OCI-LY1 (cell line): ENCODE measurements at regions not wholly inside any gene's neighbourhood (a gene's known extent, or its start where the extent isn't known, plus 50 kb on each side); places are given as distances from the start of the nearest gene placed in this dataset.

ENCODE experiments used
- EZH2 ChIP-seq: fragments of 200-600 bp; sonication (generic), shearing (Covaris generic); IDR thresholded peaks from 2 replicates; pipeline ENCODE4 v1.8.0; 2017; ENCODE audit warnings: borderline replicate concordance, mixed run types, mild to moderate bottlenecking, antibody characterized with exemption, low read length, moderate library complexity, mixed read lengths
- TF ChIP-seq, protein P1 (sequence below): fragments of 200-600 bp; sonication (generic), shearing (Covaris generic); IDR thresholded peaks from 2 replicates; pipeline ENCODE4 v1.5.1; 2017; ENCODE audit warnings: mild to moderate bottlenecking, antibody characterized with exemption, low read length, moderate library complexity, mixed read lengths

DNA sequence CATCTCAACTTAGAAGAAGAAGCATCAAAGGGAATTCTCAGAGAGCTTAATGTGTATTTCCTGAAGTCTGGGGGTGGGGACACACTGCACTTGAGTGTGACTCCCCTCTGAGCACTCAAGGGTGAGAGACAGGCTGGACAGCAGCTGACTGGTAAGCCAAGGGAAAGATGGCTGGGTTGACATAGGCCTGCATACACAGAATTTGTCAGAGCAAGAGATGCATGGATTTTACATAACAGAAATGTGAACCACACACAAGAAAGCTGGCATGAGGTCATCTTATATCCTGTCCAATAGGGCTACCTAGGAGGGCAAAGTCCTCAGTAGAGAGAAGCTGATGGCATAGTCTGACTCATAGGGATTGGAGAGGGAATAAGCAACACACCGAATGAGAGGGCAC is 114.3 kb upstream of the EPB41L4A start:
- TF ChIP-seq, protein P1, sequence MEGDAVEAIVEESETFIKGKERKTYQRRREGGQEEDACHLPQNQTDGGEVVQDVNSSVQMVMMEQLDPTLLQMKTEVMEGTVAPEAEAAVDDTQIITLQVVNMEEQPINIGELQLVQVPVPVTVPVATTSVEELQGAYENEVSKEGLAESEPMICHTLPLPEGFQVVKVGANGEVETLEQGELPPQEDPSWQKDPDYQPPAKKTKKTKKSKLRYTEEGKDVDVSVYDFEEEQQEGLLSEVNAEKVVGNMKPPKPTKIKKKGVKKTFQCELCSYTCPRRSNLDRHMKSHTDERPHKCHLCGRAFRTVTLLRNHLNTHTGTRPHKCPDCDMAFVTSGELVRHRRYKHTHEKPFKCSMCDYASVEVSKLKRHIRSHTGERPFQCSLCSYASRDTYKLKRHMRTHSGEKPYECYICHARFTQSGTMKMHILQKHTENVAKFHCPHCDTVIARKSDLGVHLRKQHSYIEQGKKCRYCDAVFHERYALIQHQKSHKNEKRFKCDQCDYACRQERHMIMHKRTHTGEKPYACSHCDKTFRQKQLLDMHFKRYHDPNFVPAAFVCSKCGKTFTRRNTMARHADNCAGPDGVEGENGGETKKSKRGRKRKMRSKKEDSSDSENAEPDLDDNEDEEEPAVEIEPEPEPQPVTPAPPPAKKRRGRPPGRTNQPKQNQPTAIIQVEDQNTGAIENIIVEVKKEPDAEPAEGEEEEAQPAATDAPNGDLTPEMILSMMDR = no peak
- TF ChIP-seq EZH2 = no peak
